OCI-LY7 (cell line): ENCODE measurements at regions not wholly inside any gene's neighbourhood (a gene's known extent, or its start where the extent isn't known, plus 50 kb on each side); places are given as distances from the start of the nearest gene placed in this dataset.

Source experiments
- BruUV-seq: library from RNA; stranded (reverse); fragments of 400-500 nt; replicated peaks from 2 replicates; lab custom pipeline; 2021; lab: Mats Ljungman, UMichigan
- CTCF ChIA-PET: fragments of 300-600 bp; sonication (Branson Sonifier 250); formaldehyde crosslinking; loops from one replicate; lab custom pipeline; 2022; ENCODE audit warnings: antibody characterized with exemption; ENCODE audit not compliant: unreplicated experiment; lab: Charles Lee
- POLR2A ChIA-PET: fragments of 300-600 bp; sonication (Branson Sonifier 250); formaldehyde crosslinking; loops from one replicate; lab custom pipeline; 2022; ENCODE audit warnings: antibody characterized with exemption; lab: Charles Lee
- DNase-seq: peaks from one replicate; pipeline ENCODE4 v3.0.0-alpha.2; 2015; ENCODE audit warnings: low spot score
- H2AFZ ChIP-seq: fragments of 200-600 bp; sonication (generic), shearing (Covaris generic); 2 replicates; pipeline ENCODE4 v1.6.1; 2014; ENCODE audit warnings: mild to moderate bottlenecking, antibody characterized with exemption, low read length, moderate library complexity
- H3K27ac ChIP-seq: fragments of 200-600 bp; sonication (generic); 2 replicates; pipeline ENCODE4 v1.5.1; 2014; ENCODE audit warnings: mixed run types, low read depth, mild to moderate bottlenecking, moderate library complexity, low read length, inconsistent platforms; ENCODE audit not compliant: poor library complexity, severe bottlenecking
- H3K36me3 ChIP-seq: fragments of 200-600 bp; sonication (generic); 2 replicates; pipeline ENCODE4 v1.6.1; 2014; ENCODE audit warnings: mild to moderate bottlenecking, antibody characterized with exemption, low read length, moderate library complexity, mixed read lengths; ENCODE audit not compliant: insufficient read depth
- H3K4me1 ChIP-seq: fragments of 200-600 bp; sonication (generic); 2 replicates; pipeline ENCODE4 v1.5.1; 2014; ENCODE audit warnings: mild to moderate bottlenecking, low read length; ENCODE audit not compliant: insufficient read depth, poor library complexity, severe bottlenecking
- H3K4me2 ChIP-seq: fragments of 200-600 bp; sonication (generic); 2 replicates; pipeline ENCODE4 v1.6.1; 2014; ENCODE audit warnings: mild to moderate bottlenecking, low read length
- H3K4me3 ChIP-seq: fragments of 200-600 bp; sonication (generic); 2 replicates; pipeline ENCODE4 v1.5.1; 2014; ENCODE audit warnings: mild to moderate bottlenecking, low read depth, low read length; ENCODE audit not compliant: poor library complexity, severe bottlenecking
- H3K79me2 ChIP-seq: fragments of 200-600 bp; sonication (generic); 2 replicates; pipeline ENCODE4 v1.6.1; 2016; ENCODE audit warnings: low read depth, mild to moderate bottlenecking, low read length, moderate library complexity, mixed read lengths; ENCODE audit not compliant: insufficient read depth
- H3K9me2 ChIP-seq: fragments of 200-600 bp; sonication (generic); 2 replicates; pipeline ENCODE4 v1.6.1; 2016; ENCODE audit warnings: mild to moderate bottlenecking, low read length, mixed read lengths; ENCODE audit not compliant: insufficient read depth
- H3K9me3 ChIP-seq: fragments of 200-600 bp; sonication (generic); 2 replicates; pipeline ENCODE4 v1.6.1; 2014; ENCODE audit warnings: mild to moderate bottlenecking, mixed run types, low read length, mixed read lengths
- H4K20me1 ChIP-seq: fragments of 200-600 bp; sonication (generic); 2 replicates; pipeline ENCODE4 v1.6.1; 2014; ENCODE audit warnings: mild to moderate bottlenecking, antibody characterized with exemption, low read length, moderate library complexity, mixed read lengths; ENCODE audit not compliant: insufficient read depth
- CTCF ChIP-seq: fragments of 200-600 bp; sonication (generic); conservative IDR thresholded peaks from 2 replicates; pipeline ENCODE4 v1.5.1; 2014; ENCODE audit warnings: mild to moderate bottlenecking, antibody characterized with exemption, low read length, moderate library complexity, mixed read lengths
- EZH2phosphoT487 ChIP-seq: fragments of 200-600 bp; sonication (generic); IDR thresholded peaks from 2 replicates; pipeline ENCODE4 v1.6.1; 2018; ENCODE audit warnings: low read depth, borderline replicate concordance, mild to moderate bottlenecking, mixed run types, antibody characterized with exemption, low read length, moderate library complexity, mixed read lengths
- intact Hi-C: fragments of 100-400 bp; cut with micrococcal nuclease; formaldehyde crosslinking; loops from one replicate; pipeline ENCODE4 v1.10.0; 2022; ENCODE audit not compliant: unreplicated experiment

DNA sequence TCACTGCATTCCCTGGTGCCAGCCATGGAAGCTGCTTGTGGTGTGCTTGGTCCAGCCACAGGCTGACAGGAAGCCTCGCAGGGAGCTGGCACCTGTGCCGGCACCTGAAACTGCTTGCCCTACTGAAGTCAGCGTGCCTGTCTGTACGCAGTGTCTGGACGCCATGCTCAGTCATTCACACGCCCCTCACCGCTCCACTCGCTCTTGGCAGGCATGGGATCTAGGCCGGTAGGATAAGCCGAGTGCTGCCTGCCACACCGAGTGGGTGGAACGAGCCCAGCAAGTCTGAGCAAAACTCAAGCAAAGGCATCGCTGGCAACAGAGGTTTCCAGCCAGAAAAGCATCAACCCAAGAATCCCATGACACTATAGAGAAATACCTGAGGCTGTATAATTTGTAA, 350.6 kb downstream of the CDH11 start:
- Histone ChIP-seq H3K36me3 (no peaks in the 10 kb centered on the region), H3K4me3 (no peak overlapping the region), H4K20me1 (no peaks in the 10 kb centered on the region), H3K4me1 (no peaks in the 10 kb centered on the region), H3K27ac (no peak overlapping the region), H3K79me2 (no peaks in the 10 kb centered on the region), H2AFZ (no peak overlapping the region), H3K4me2 (no peak overlapping the region), H3K9me3 (no peaks in the 10 kb centered on the region), H3K9me2 (no peaks in the 10 kb centered on the region)
- BruUV-seq, result no TSS peak
- DNase-seq, result no peak
- intact Hi-C loops, result no loop called here
- ChIA-PET POLR2A (no interaction called here), CTCF (no interaction called here)
- TF ChIP-seq CTCF, result no peak
- TF ChIP-seq EZH2phosphoT487, result no peak

GRCh38 chr16:64762211-64762610, 359.7 kb downstream of the CDH11 start:
- Histone ChIP-seq H3K4me1 (no peaks in the 10 kb centered on the region), H3K79me2 (no peaks in the 10 kb centered on the region), H3K36me3 (no peaks in the 10 kb centered on the region), H4K20me1 (no peaks in the 10 kb centered on the region), H3K9me3 (no peaks in the 10 kb centered on the region), H3K27ac (no peak overlapping the region), H3K4me2 (no peak overlapping the region), H3K9me2 (no peaks in the 10 kb centered on the region), H3K4me3 (no peak overlapping the region), H2AFZ (no peak overlapping the region)
- no TSS peak for BruUV-seq
- intact Hi-C loops, result no loop called here
- TF ChIP-seq CTCF (no peak), EZH2phosphoT487 (no peak)
- ChIA-PET CTCF (no interaction called here), POLR2A (interaction anchor here (0.6 kb wide), 1 partner anchor 901 kb away, joined by 3 read pairs; no protein-coding TSS in a partner anchor)
- no peak for DNase-seq

GRCh38 chr16:64754279-64754678, 367.6 kb downstream of the CDH11 start:
- Histone ChIP-seq H3K36me3 (no peaks in the 10 kb centered on the region), H3K27ac (no peak overlapping the region), H3K9me2 (no peaks in the 10 kb centered on the region), H3K79me2 (no peaks in the 10 kb centered on the region), H3K4me2 (no peak overlapping the region), H4K20me1 (no peaks in the 10 kb centered on the region), H3K4me3 (no peak overlapping the region), H2AFZ (no peak overlapping the region), H3K4me1 (no peaks in the 10 kb centered on the region), H3K9me3 (no peaks in the 10 kb centered on the region)
- no TSS peak for BruUV-seq
- CTCF ChIA-PET, result no interaction called here
- POLR2A ChIA-PET, result no interaction called here
- intact Hi-C loops, result no loop called here
- TF ChIP-seq EZH2phosphoT487 (no peak), CTCF (no peak)
- no peak for DNase-seq
